Naive thymus-derived CD8-positive, alpha-beta T cell (primary cell): ENCODE measurements at regions not wholly inside any gene's neighbourhood (a gene's known extent, or its start where the extent isn't known, plus 50 kb on each side); places are given as distances from the start of the nearest gene placed in this dataset.
"Not testable (repeated sequence)": the region's sequence is repeated elsewhere in the genome, so short reads cannot be mapped to it uniquely, and the experiment has no call there.

Source experiments
- ATAC-seq, 2 donors: fragments of 150-1000 bp; cut with Tn5 transposase in 1 of 2; sonication (Bioruptor Pico), chemical (Tn5 transposase) in 1 of 2; 1 replicate in 1 of 2; 2 replicates in 1 of 2; pipeline ENCODE4 v1.10.0; 2021; ENCODE audit warnings: mild to moderate bottlenecking in 2 of 2, moderate library complexity in 2 of 2
- POLR2A ChIA-PET: fragments of 350-600 bp; sonication (Branson Sonifier 250); formaldehyde crosslinking; loops from one replicate; lab custom pipeline; 2021; ENCODE audit warnings: antibody characterized with exemption; lab: Charles Lee
- DNase-seq, 10 donors: peaks; one replicate each; pipeline versions ENCODE4 v3.0.0 to v3.0.0-alpha.2; 2020 to 2022
- H3K27ac Mint-ChIP-seq, 10 donors: one replicate each; pipeline ENCODE4 v1.8.0; 2020 to 2022; ENCODE audit warnings: mild to moderate bottlenecking in 10 of 10, mixed read lengths in 10 of 10, moderate library complexity in 4 of 10, inconsistent platforms in 1 of 10
- H3K27me3 Mint-ChIP-seq, 5 donors: one replicate each; pipeline ENCODE4 v1.8.0; 2021 to 2022; ENCODE audit warnings: mixed read lengths in 5 of 5
- H3K36me3 Mint-ChIP-seq, 3 donors: one replicate each; pipeline ENCODE4 v1.8.0; 2020 to 2022; ENCODE audit warnings: mixed read lengths in 3 of 3, mild to moderate bottlenecking in 2 of 3, inconsistent platforms in 1 of 3
- H3K4me1 Mint-ChIP-seq, 4 donors: one replicate each; pipeline ENCODE4 v1.8.0; 2021 to 2022; ENCODE audit warnings: mixed read lengths in 4 of 4
- H3K4me3 Mint-ChIP-seq, 10 donors: one replicate each; pipeline ENCODE4 v1.8.0; 2020 to 2022; ENCODE audit warnings: mild to moderate bottlenecking in 10 of 10, mixed read lengths in 10 of 10, moderate library complexity in 6 of 10, inconsistent platforms in 1 of 10
- H3K9me3 Mint-ChIP-seq, 9 donors: one replicate each; pipeline ENCODE4 v1.8.0; 2020 to 2022; ENCODE audit warnings: mixed read lengths in 9 of 9, mild to moderate bottlenecking in 3 of 9, inconsistent platforms in 1 of 9, moderate library complexity in 1 of 9

DNA sequence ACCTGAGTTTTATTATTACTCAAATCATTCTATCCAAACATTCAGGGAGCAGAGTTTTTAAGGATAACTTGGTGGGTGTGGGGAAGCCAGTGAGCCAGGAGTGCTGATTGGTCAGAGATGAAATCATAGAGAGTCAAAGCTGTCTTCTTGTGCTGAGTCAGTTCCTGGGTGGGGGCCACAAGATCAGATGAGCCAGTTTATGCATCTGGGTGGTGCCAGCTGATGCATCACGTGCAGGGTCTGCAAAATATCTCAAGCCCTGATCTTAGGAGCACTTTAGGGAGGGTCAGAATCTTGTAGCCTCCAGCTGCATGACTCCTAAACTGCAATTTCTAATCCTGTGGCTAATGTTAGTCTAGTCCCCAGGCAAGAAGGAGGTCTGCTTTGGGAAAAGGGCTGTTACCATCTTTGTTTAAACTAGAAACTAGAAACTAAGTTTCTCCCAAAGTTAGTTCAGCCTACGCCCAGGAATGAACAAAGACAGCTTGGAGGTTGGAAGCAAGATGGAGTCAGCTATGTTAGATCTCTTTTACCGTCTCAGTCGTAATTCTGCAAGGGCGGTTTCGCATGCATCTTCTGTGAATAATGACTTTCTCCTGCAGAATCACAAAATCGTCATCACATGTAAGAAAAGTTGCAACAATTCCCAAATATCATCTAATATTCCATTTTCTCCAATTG lies 97.5 kb downstream of the ZNF664 start:
- H3K4me1 Mint-ChIP-seq, POLR2A ChIA-PET, H3K27ac Mint-ChIP-seq, ATAC-seq, H3K27me3 Mint-ChIP-seq, DNase-seq, H3K4me3 Mint-ChIP-seq, H3K36me3 Mint-ChIP-seq: not testable (repeated sequence)
- peaks cover 0 to 16% (median 0%) of the 10 kb centered on the region in 9 donors for H3K9me3 Mint-ChIP-seq

DNA sequence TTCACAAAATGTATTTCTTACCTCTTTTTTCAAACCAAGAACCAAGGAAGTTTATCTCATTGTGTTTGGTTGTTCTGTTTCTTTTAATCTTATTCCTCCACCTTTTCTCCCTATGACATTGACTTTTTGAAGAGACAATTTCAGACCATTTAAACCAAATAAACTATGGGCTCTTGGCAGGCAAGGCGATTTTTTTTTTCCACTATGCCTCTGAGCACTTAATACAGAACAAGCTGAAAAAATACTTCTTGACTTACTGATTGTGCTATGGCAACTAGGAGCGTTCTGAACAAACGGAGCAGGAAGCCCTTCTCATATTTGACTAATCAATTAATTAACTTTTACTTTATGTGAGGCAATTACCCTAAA lies 98.0 kb downstream of the ZNF664 start:
- no peak overlapping the region for H3K4me3 Mint-ChIP-seq
- ATAC-seq (no peak), DNase-seq (no peak)
- no peak overlapping the region for H3K27ac Mint-ChIP-seq
- POLR2A ChIA-PET = no interaction called here
- H3K27me3 Mint-ChIP-seq = peaks cover 0 to 2% (median 0%) of the 10 kb centered on the region in 5 donors
- peaks cover 0 to 2% (median 0%) of the 10 kb centered on the region in 3 donors for H3K36me3 Mint-ChIP-seq
- no peaks in the 10 kb centered on the region for H3K4me1 Mint-ChIP-seq
- H3K9me3 Mint-ChIP-seq = peaks cover 0 to 16% (median 0%) of the 10 kb centered on the region in 9 donors

- Mint-ChIP-seq H3K4me3 (no peak overlapping the region), H3K36me3 (no peaks in the 10 kb centered on the region), H3K27me3 (peaks cover 0 to 2% (median 0%) of the 10 kb centered on the region in 5 donors)
Measured at GRCh38 chr12:124073356-124074035, 100.5 kb downstream of the ZNF664 start.

DNA sequence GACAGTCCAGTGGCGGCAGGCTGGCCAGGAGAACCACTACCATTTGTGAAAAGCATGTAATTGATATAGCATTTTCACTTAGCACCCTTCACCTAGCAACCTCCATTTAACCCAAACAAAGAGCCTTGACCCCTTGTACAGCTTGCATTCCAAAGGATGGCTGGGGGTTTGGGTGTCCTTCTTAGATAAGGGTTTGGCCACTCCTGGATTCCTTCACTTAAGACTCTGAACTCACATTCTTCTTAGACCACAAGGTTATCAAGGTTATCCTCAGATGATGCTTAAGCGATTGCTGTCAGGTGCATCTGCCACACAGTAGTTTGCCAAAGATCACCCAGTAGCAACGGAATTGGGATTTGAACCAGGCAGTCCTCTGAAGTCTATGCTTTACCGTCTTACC lies 102.8 kb downstream of the ZNF664 start:
- POLR2A ChIA-PET = no interaction called here
- DNase-seq = no peak
- Mint-ChIP-seq H3K27ac (no peak overlapping the region), H3K36me3 (no peaks in the 10 kb centered on the region), H3K4me3 (no peak overlapping the region), H3K9me3 (no peaks in the 10 kb centered on the region), H3K27me3 (peaks cover 0 to 1% (median 0%) of the 10 kb centered on the region in 5 donors), H3K4me1 (no peaks in the 10 kb centered on the region)
- no peak for ATAC-seq

More at GRCh38 chr12:124073356-124074035, 100.5 kb downstream of the ZNF664 start:
- POLR2A ChIA-PET = no interaction called here
- ATAC-seq (no peak), DNase-seq (no peak)
- H3K9me3 Mint-ChIP-seq = no peaks in the 10 kb centered on the region
- H3K27ac Mint-ChIP-seq = no peak overlapping the region
- H3K4me1 Mint-ChIP-seq = no peaks in the 10 kb centered on the region

DNA sequence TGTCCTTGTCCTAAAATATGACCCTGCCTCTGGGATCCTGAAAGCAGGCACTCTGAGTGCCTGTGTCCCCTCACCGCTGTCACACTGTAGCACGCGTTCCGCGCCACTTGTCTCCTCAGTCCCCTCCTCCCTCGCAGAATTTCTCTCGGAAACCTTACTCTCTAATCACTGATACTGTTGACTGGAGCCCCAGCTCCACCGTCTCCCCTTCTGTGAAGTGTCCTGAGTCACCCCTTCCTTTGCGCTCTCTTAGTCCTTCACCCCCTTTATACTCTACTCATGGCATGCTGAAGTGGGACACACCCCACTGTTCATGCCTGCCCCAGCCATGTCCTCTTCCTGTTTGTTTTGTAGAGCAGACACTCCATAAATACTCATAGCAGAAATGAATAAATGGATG lies 104.7 kb downstream of the ZNF664 start:
- Mint-ChIP-seq H3K27ac (no peak overlapping the region), H3K36me3 (no peaks in the 10 kb centered on the region), H3K27me3 (peaks cover 0 to 1% (median 0%) of the 10 kb centered on the region in 5 donors), H3K9me3 (no peaks in the 10 kb centered on the region), H3K4me1 (no peaks in the 10 kb centered on the region), H3K4me3 (no peak overlapping the region)
- POLR2A ChIA-PET = no interaction called here
- ATAC-seq = no peak
- no peak for DNase-seq

- H3K27me3 Mint-ChIP-seq = no peaks in the 10 kb centered on the region
- ATAC-seq (no peak), DNase-seq (no peak)
- POLR2A ChIA-PET = no interaction called here
- H3K4me1 Mint-ChIP-seq = no peaks in the 10 kb centered on the region
- H3K27ac Mint-ChIP-seq = no peak overlapping the region
- no peak overlapping the region for H3K4me3 Mint-ChIP-seq
- no peaks in the 10 kb centered on the region for H3K36me3 Mint-ChIP-seq
- H3K9me3 Mint-ChIP-seq = no peaks in the 10 kb centered on the region
Measured at GRCh38 chr12:124078800-124079199, 105.8 kb downstream of the ZNF664 start.

DNA sequence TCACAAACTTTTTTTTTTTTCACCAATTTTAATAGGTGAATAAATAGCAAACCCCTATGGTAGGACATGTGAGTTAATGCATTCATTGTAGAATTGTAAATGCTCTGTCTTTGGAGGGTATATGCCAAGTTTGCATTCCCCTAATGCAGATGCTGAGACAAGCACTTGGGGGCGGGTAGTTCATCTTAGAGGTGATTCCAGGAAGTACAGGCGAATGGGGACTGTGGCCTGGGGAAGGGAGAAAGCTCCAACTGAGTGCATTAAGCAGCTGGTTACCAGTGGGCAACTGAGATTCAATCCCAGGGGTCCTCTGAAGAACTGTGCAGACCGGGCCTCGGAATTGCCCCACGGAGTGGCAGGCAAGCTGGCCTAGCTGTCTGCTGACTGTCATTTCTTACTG lies 107.6 kb downstream of the ZNF664 start:
- H3K27me3 Mint-ChIP-seq = peaks cover 0 to 5% (median 0%) of the 10 kb centered on the region in 5 donors
- H3K9me3 Mint-ChIP-seq = no peaks in the 10 kb centered on the region
- H3K4me1 Mint-ChIP-seq = no peaks in the 10 kb centered on the region
- no peak overlapping the region for H3K27ac Mint-ChIP-seq
- no peak for ATAC-seq
- DNase-seq = no peak
- POLR2A ChIA-PET = no interaction called here
- no peaks in the 10 kb centered on the region for H3K36me3 Mint-ChIP-seq
- no peak overlapping the region for H3K4me3 Mint-ChIP-seq

DNA sequence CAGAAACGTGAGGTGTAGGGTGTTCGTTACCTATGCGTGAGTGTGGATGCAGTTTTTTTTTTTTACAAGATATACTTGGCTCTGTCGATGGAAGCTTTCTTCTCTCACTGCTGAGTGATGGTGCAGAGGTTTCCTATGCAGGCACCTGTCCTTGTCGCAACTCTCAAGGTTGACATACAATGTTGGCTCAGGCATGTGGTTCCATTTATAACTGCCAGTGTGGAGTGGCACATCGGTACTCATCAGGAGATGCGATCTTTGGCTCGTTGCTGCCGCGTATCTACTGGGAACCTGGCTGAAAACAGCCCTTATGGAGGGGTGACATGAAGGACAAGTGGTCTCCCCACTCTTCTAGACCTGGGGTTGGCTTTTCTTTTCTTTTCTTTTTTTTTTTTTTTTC lies 109.0 kb downstream of the ZNF664 start:
- H3K4me3 Mint-ChIP-seq = no peak overlapping the region
- ATAC-seq (no peak), DNase-seq (no peak)
- H3K27ac Mint-ChIP-seq = no peak overlapping the region
- POLR2A ChIA-PET = no interaction called here
- H3K27me3 Mint-ChIP-seq = peaks cover 0 to 5% (median 0%) of the 10 kb centered on the region in 5 donors
- no peaks in the 10 kb centered on the region for H3K9me3 Mint-ChIP-seq
- H3K36me3 Mint-ChIP-seq = no peaks in the 10 kb centered on the region
- H3K4me1 Mint-ChIP-seq = no peaks in the 10 kb centered on the region

DNA sequence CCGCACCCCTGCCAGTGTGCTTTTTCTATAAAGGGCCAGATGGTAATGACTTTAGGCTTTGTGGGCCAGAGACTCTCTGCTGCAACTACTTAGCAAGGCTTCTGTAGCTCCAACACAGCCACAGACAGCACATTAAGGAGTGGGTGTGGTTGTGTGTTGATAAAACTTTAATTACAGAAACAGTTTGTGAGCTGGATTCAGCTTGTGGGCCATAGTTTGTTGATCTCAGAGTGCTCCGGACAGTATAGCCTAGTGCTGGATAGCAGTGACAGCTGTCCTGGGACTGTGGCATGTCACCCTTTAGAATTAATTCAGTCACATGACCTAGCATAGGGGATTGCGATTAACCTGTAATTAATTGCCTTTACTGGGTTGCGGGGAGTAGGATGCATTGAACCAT lies 109.7 kb downstream of the ZNF664 start:
- Mint-ChIP-seq H3K4me1 (no peaks in the 10 kb centered on the region), H3K4me3 (no peak overlapping the region), H3K27ac (no peak overlapping the region), H3K36me3 (no peaks in the 10 kb centered on the region), H3K27me3 (peaks cover 0 to 5% (median 0%) of the 10 kb centered on the region in 5 donors), H3K9me3 (no peaks in the 10 kb centered on the region)
- no peak for DNase-seq
- no peak for ATAC-seq
- POLR2A ChIA-PET = no interaction called here

DNA sequence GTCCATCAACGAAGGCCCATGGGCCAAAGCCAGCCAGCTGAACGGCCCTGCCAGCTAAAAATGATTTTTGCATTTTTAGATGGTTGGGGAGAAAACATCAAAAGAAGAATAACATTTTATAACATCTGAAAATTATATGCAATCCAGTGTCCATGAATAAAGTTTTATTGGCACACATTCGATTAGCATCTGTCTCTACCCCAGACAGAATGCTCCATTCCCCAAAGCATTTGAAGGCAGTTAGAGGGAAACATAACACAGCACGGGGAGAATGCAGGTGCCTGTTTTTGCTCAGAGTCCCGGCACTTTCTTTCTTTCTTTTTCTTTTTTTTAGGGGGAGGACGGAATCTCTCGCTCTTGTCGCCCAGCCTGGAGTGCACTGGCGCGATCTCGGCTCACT lies 110.7 kb downstream of the ZNF664 start:
- Mint-ChIP-seq H3K9me3 (no peaks in the 10 kb centered on the region), H3K4me1 (no peaks in the 10 kb centered on the region), H3K27me3 (peaks cover 0 to 5% (median 0%) of the 10 kb centered on the region in 5 donors), H3K27ac (no peak overlapping the region), H3K36me3 (no peaks in the 10 kb centered on the region), H3K4me3 (no peak overlapping the region)
- ATAC-seq (no peak), DNase-seq (no peak)
- POLR2A ChIA-PET = no interaction called here

- peaks cover 0 to 5% (median 0%) of the 10 kb centered on the region in 5 donors for H3K27me3 Mint-ChIP-seq
- POLR2A ChIA-PET = no interaction called here
- H3K9me3 Mint-ChIP-seq = no peaks in the 10 kb centered on the region
Measured at GRCh38 chr12:124085419-124086296, 112.6 kb downstream of the ZNF664 start.

GRCh38 chr12:124086299-124086898 lies 113.4 kb downstream of the ZNF664 start:
- peaks cover 0 to 1% (median 0%) of the 10 kb centered on the region in 3 donors for H3K36me3 Mint-ChIP-seq
- DNase-seq = no peak
- no peaks in the 10 kb centered on the region for H3K4me1 Mint-ChIP-seq
- no peak overlapping the region for H3K27ac Mint-ChIP-seq
- H3K4me3 Mint-ChIP-seq = no peak overlapping the region
- peaks cover 0 to 5% (median 0%) of the 10 kb centered on the region in 5 donors for H3K27me3 Mint-ChIP-seq
- peaks cover 0 to under 1% (median 0%) of the 10 kb centered on the region in 9 donors for H3K9me3 Mint-ChIP-seq
- POLR2A ChIA-PET = no interaction called here
- ATAC-seq = no peak

More at GRCh38 chr12:124085419-124086296, 112.6 kb downstream of the ZNF664 start:
- ATAC-seq = no peak
- H3K36me3 Mint-ChIP-seq = no peaks in the 10 kb centered on the region
- H3K27ac Mint-ChIP-seq = no peak overlapping the region
- no peak for DNase-seq
- H3K4me3 Mint-ChIP-seq = no peak overlapping the region
- H3K4me1 Mint-ChIP-seq = no peaks in the 10 kb centered on the region
